ENCODE measurements at regions not wholly inside any gene's neighbourhood (a gene's known extent, or its start where the extent isn't known, plus 50 kb on each side); places are given as distances from the start of the nearest gene placed in this dataset.

GRCh38 chr5:2329741-2330140, 421.7 kb downstream of the IRX2 start:
- no peaks in the 10 kb centered on the region for H4K20me1 ChIP-seq (ENCODE audit: low read depth, low read length)
- no peak overlapping the region for H3K9ac ChIP-seq (ENCODE audit: low read length)
- TF ChIP-seq EZH2phosphoT487 (conservative IDR thresholded peaks at IDR 0.05; ENCODE audit: low read length): no peak
- TF ChIP-seq, protein P1, sequence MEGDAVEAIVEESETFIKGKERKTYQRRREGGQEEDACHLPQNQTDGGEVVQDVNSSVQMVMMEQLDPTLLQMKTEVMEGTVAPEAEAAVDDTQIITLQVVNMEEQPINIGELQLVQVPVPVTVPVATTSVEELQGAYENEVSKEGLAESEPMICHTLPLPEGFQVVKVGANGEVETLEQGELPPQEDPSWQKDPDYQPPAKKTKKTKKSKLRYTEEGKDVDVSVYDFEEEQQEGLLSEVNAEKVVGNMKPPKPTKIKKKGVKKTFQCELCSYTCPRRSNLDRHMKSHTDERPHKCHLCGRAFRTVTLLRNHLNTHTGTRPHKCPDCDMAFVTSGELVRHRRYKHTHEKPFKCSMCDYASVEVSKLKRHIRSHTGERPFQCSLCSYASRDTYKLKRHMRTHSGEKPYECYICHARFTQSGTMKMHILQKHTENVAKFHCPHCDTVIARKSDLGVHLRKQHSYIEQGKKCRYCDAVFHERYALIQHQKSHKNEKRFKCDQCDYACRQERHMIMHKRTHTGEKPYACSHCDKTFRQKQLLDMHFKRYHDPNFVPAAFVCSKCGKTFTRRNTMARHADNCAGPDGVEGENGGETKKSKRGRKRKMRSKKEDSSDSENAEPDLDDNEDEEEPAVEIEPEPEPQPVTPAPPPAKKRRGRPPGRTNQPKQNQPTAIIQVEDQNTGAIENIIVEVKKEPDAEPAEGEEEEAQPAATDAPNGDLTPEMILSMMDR (IDR thresholded peaks at IDR 0.05; ENCODE audit: insufficient read depth, low read length, poor library complexity, severe bottlenecking): no peak
- H2AFZ ChIP-seq (ENCODE audit: low read depth, low read length, severe bottlenecking): no peak overlapping the region
- no peaks in the 10 kb centered on the region for H3K9me2 ChIP-seq (replicated peaks; ENCODE audit: insufficient read depth, low read length)
- no peak overlapping the region for H3K27ac ChIP-seq (ENCODE audit: low read depth, low read length)
- H3K4me3 ChIP-seq (ENCODE audit: insufficient read depth, low read length, poor library complexity, severe bottlenecking): no peak overlapping the region
- H3K4me2 ChIP-seq (ENCODE audit: low read depth, low read length, poor library complexity, severe bottlenecking): no peak overlapping the region
- H3K9me3 ChIP-seq (ENCODE audit: insufficient read depth, low read length): no peaks in the 10 kb centered on the region
- no peaks in the 10 kb centered on the region for H3K36me3 ChIP-seq (ENCODE audit: low read length)
- H3K79me2 ChIP-seq (ENCODE audit: insufficient read depth, low read length): no peaks in the 10 kb centered on the region
- no peaks in the 10 kb centered on the region for H3F3A ChIP-seq (ENCODE audit: insufficient read depth)
- no peaks in the 10 kb centered on the region for H3K27me3 ChIP-seq (ENCODE audit: low read length)

DNA sequence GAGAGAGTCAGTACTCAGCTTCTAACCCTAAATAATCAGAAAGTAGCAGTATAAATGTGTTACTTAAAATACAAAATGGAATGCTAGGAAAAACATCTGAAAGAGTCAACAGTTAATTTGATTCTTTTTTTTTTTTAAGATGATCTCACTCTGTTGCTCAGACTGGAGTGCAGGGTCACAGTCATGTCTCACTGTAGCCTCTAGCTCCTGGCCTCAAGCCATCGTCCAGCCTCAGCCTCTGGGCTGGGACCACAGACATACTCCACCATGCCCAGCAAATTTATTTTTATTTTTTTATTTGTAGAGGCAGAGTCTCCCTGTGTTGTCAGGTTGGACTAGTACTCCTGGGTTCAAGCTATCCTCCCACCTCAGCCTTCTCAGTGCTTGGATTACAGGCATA, 424.9 kb downstream of the IRX2 start:
- H3K4me3 ChIP-seq (ENCODE audit: insufficient read depth, low read length, poor library complexity, severe bottlenecking): no peak overlapping the region
- TF ChIP-seq, protein P1 (IDR thresholded peaks at IDR 0.05; ENCODE audit: insufficient read depth, low read length, poor library complexity, severe bottlenecking): no peak
- TF ChIP-seq EZH2phosphoT487 (conservative IDR thresholded peaks at IDR 0.05; ENCODE audit: low read length): no peak
- H3F3A ChIP-seq (ENCODE audit: insufficient read depth): no peaks in the 10 kb centered on the region
- H3K9me2 ChIP-seq (replicated peaks; ENCODE audit: insufficient read depth, low read length): no peaks in the 10 kb centered on the region
- no peaks in the 10 kb centered on the region for H3K9me3 ChIP-seq (ENCODE audit: insufficient read depth, low read length)
- no peaks in the 10 kb centered on the region for H4K20me1 ChIP-seq (ENCODE audit: low read depth, low read length)
- no peaks in the 10 kb centered on the region for H3K36me3 ChIP-seq (ENCODE audit: low read length)
- no peak overlapping the region for H3K9ac ChIP-seq (ENCODE audit: low read length)
- H2AFZ ChIP-seq (ENCODE audit: low read depth, low read length, severe bottlenecking): no peak overlapping the region
- H3K79me2 ChIP-seq (ENCODE audit: insufficient read depth, low read length): no peaks in the 10 kb centered on the region
- H3K27me3 ChIP-seq (ENCODE audit: low read length): no peaks in the 10 kb centered on the region
- H3K4me2 ChIP-seq (ENCODE audit: low read depth, low read length, poor library complexity, severe bottlenecking): no peak overlapping the region
- H3K27ac ChIP-seq (ENCODE audit: low read depth, low read length): no peak overlapping the region

- Histone ChIP-seq H3K9me3 (ENCODE audit: insufficient read depth, low read length) (no peaks in the 10 kb centered on the region), H3F3A (ENCODE audit: insufficient read depth) (no peaks in the 10 kb centered on the region), H3K27ac (ENCODE audit: low read depth, low read length) (no peak overlapping the region), H4K20me1 (ENCODE audit: low read depth, low read length) (no peaks in the 10 kb centered on the region), H2AFZ (ENCODE audit: low read depth, low read length, severe bottlenecking) (no peak overlapping the region), H3K4me2 (ENCODE audit: low read depth, low read length, poor library complexity, severe bottlenecking) (no peak overlapping the region), H3K27me3 (ENCODE audit: low read length) (no peaks in the 10 kb centered on the region), H3K4me3 (ENCODE audit: insufficient read depth, low read length, poor library complexity, severe bottlenecking) (no peak overlapping the region), H3K9ac (ENCODE audit: low read length) (no peak overlapping the region), H3K36me3 (ENCODE audit: low read length) (no peaks in the 10 kb centered on the region), H3K79me2 (ENCODE audit: insufficient read depth, low read length) (no peaks in the 10 kb centered on the region), H3K9me2 (replicated peaks; ENCODE audit: insufficient read depth, low read length) (no peaks in the 10 kb centered on the region)
- TF ChIP-seq EZH2phosphoT487 (conservative IDR thresholded peaks at IDR 0.05; ENCODE audit: low read length): no peak
- TF ChIP-seq, protein P1 (IDR thresholded peaks at IDR 0.05; ENCODE audit: insufficient read depth, low read length, poor library complexity, severe bottlenecking): no peak
These were observed 426.7 kb downstream of the IRX2 start for GRCh38 chr5:2324788-2325187.
